ENCODE measurements at regions not wholly inside any gene's neighbourhood (a gene's known extent, or its start where the extent isn't known, plus 50 kb on each side); places are given as distances from the start of the nearest gene placed in this dataset.
"Not testable (repeated sequence)": the region's sequence is repeated elsewhere in the genome, so short reads cannot be mapped to it uniquely, and the experiment has no call there.

DNA sequence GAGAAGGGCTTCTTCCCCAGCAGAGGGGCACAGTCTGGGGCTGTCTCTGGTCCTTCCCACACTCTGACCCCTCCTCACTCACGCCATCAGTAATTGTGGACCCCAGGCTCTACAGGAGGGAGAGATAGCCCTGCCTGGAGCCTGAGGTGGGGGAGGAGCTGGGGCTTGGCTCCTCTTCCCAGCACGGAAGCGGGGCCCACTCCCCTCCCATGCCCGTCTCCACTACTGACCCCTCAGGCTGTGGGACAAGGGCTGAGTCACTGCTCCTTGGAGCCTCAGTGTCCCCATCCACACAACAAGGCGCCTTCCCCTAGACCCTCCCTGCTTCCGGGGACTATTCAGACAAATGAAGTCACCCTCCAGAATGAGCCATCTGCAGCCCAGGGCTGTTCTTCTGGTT, 133.1 kb downstream of the TNFRSF13B start:
- TF ChIP-seq, protein P1, sequence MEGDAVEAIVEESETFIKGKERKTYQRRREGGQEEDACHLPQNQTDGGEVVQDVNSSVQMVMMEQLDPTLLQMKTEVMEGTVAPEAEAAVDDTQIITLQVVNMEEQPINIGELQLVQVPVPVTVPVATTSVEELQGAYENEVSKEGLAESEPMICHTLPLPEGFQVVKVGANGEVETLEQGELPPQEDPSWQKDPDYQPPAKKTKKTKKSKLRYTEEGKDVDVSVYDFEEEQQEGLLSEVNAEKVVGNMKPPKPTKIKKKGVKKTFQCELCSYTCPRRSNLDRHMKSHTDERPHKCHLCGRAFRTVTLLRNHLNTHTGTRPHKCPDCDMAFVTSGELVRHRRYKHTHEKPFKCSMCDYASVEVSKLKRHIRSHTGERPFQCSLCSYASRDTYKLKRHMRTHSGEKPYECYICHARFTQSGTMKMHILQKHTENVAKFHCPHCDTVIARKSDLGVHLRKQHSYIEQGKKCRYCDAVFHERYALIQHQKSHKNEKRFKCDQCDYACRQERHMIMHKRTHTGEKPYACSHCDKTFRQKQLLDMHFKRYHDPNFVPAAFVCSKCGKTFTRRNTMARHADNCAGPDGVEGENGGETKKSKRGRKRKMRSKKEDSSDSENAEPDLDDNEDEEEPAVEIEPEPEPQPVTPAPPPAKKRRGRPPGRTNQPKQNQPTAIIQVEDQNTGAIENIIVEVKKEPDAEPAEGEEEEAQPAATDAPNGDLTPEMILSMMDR (IDR thresholded peaks at IDR 0.05; ENCODE audit: extremely low read depth in 1 of 2, insufficient read depth in 1 of 2, low read depth in 1 of 2, low read length in 2 of 2), result not testable (repeated sequence)
- not testable (repeated sequence) for TF ChIP-seq POLR2A (IDR thresholded peaks at IDR 0.05; ENCODE audit: low read depth, low read length); EZH2 (IDR thresholded peaks at IDR 0.05; ENCODE audit: borderline replicate concordance, low read depth, low read length, severe bottlenecking); GATA2 (IDR thresholded peaks at IDR 0.05; ENCODE audit: insufficient read depth, insufficient read length, low read depth, low read length); POLR2AphosphoS5 (IDR thresholded peaks at IDR 0.05; ENCODE audit: insufficient read depth, low read depth, low read length); JUN (IDR thresholded peaks at IDR 0.05; ENCODE audit: borderline replicate concordance, insufficient read depth, insufficient read length, low read depth); FOS (IDR thresholded peaks at IDR 0.05; ENCODE audit: borderline replicate concordance, insufficient read depth, low read length)
- TF ChIP-seq, protein P2, sequence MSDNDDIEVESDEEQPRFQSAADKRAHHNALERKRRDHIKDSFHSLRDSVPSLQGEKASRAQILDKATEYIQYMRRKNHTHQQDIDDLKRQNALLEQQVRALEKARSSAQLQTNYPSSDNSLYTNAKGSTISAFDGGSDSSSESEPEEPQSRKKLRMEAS (IDR thresholded peaks at IDR 0.05; ENCODE audit: insufficient read depth, insufficient read length), result not testable (repeated sequence)

All from endothelial cell of umbilical vein (primary cell).